HG03558 (cell line): ENCODE measurements at regions not wholly inside any gene's neighbourhood (a gene's known extent, or its start where the extent isn't known, plus 50 kb on each side); places are given as distances from the start of the nearest gene placed in this dataset.
"Not testable (repeated sequence)": the region's sequence is repeated elsewhere in the genome, so short reads cannot be mapped to it uniquely, and the experiment has no call there.

ENCODE experiments used
- ATAC-seq: cut with Tn5 transposase; IDR thresholded peaks from one replicate; pipeline ENCODE4 v1.9.1; 2021; ENCODE audit warnings: moderate number of reproducible peaks; ENCODE audit not compliant: unreplicated experiment; ENCODE audit errors: extremely low read depth

- no peak for ATAC-seq
These were observed 339.1 kb downstream of the SATB1 start for GRCh38 chr3:18086078-18086477.

GRCh38 chr3:18085429-18085828 lies 339.7 kb downstream of the SATB1 start:
- ATAC-seq: no peak

- ATAC-seq: not testable (repeated sequence)
These were observed 340.8 kb upstream of the TBC1D5 start for GRCh38 chr3:18083273-18083590.

GRCh38 chr3:18082551-18083272 lies 340.3 kb upstream of the TBC1D5 start:
- ATAC-seq: no peak

DNA sequence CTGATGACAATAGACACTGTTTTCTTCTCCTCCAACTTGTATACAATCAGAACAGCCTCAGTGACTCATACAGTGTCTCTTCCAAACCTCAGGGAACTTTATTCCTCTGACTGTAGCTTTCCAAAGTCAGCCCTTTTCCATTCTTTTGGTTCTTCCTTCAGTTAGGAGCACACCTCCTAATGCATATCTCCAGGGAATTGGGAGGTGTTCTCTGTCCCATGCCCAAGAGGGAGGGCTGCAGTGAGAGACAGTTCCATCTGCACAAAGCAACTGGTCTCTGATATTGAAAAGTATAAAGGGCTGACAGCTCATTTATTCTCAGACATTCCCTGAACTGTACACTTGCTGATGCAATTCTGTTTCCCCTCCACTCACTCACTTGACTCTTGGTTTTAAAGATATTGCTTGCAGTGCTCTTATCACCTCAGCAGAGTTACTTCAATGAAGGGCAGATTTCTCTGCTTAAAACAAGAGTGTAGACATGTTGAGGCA lies 337.8 kb upstream of the TBC1D5 start:
- ATAC-seq: no peak

DNA sequence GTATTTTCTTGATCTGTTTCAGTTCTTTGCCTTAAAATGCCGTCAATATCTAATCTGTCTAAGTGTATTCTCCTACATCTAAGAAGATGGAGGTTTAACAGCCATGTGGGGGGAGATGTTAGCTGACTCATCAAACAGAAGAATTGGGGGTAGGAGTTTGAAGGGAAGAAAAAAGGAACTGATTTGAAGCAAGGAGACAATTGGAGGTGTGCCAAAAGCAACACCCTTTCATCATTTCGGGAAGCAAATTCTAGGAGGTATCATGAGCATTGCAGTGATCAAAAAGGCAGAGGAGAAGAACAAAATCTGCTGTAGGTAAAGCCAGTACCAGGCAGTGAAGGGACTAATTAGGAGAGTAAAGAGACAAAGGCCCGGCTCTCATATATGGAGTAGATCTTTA lies 337.3 kb upstream of the TBC1D5 start:
- ATAC-seq: no peak

GRCh38 chr3:18079062-18079461 lies 336.6 kb upstream of the TBC1D5 start:
- ATAC-seq: no peak

GRCh38 chr3:18077128-18077840 lies 334.9 kb upstream of the TBC1D5 start:
- no peak for ATAC-seq

GRCh38 chr3:18076301-18076700 lies 333.9 kb upstream of the TBC1D5 start:
- ATAC-seq: no peak

- ATAC-seq: no peak
These were observed 333.4 kb upstream of the TBC1D5 start for GRCh38 chr3:18075799-18076198.

DNA sequence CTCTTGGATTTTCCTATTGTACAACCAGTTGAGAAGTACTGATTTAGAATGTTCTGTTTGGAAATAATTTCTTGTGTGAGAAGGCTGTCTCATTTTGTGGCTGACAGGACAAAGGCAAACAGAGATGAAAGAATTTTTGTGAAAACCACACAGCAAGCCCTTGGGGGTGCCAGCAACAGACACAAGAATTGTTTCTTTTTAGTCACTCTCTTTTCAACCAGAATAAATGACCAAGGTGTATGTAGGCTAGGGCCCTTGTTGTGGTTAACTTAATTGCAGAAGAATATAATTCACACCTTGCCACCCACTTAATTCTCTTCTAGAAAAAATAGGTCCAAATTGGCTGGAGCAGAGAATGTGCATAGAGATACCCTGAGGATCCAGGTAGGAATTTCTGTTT lies 329.4 kb upstream of the TBC1D5 start:
- ATAC-seq: no peak

DNA sequence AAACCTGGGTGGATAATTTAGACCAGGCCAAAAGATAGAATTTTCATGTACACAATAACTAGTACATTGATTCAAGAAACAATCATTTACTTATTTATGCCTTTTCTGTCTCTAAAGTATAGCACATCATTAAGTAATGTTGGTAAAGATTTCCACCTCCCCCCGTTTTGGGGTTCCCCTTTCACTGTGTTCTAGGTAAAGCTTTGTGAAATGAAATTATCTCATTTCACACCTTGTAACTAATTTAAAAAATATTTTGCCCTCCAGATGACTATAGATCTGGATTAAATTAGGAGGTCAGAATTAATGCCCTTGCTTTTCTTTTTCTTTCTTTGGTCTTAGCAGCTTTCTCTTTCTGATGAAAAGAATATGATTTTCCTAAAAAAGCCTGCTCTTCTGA lies 328.5 kb upstream of the TBC1D5 start:
- ATAC-seq: no peak

GRCh38 chr3:18070231-18070630 lies 327.8 kb upstream of the TBC1D5 start:
- no peak for ATAC-seq

DNA sequence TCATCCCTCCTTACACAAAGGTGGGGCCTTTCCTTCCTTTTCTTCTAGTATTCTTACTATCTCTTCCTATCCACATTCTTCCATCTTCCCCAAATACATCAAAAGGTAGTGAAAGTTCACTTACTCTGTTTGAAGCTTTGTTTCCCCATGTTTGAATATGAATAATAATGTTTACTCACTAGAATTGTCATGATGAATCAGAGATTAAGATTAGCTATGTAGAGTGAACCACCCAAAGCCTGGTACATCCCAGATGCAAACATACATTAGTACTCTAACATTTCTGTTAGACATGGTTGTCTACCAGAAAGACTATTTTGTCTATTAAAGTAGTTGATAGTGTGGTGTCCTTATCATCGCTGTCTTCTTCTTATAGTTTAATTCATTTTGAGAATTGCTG lies 327.1 kb upstream of the TBC1D5 start:
- ATAC-seq: no peak

DNA sequence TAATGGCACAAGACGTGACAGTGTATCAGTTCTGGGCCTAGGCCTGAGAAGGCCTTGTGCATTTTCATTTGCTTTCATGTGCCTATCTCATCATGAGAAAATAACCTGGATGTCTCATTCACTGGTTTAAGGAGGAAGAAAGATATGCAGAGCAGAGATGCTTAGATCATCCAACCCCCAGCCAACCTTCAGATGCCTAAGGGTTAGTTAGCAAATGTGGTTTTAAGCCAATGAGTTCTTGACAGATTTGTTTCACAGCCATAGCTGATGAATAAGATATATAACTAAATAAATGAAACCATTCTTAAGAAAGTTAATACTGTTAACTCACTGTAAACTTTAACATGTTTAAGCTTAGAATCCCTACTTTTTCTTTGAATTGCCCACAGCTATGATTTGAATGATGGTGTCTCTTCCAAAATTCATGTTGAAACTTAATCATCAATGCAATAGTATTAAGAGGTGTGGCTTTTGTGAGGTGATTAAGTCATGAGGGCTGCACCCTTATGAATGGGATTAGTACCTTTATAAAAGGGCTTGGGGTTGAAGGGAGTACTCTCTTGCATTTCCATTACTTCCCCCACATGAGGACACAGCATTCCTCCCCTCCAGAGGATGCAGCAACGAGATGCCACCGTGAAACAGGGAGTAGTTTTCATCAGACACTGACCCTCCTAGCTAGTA lies 324.6 kb upstream of the TBC1D5 start:
- no peak for ATAC-seq

GRCh38 chr3:18064586-18064985 lies 322.2 kb upstream of the TBC1D5 start:
- no peak for ATAC-seq

- ATAC-seq: no peak
These were observed 320.2 kb upstream of the TBC1D5 start for GRCh38 chr3:18062657-18063025.

DNA sequence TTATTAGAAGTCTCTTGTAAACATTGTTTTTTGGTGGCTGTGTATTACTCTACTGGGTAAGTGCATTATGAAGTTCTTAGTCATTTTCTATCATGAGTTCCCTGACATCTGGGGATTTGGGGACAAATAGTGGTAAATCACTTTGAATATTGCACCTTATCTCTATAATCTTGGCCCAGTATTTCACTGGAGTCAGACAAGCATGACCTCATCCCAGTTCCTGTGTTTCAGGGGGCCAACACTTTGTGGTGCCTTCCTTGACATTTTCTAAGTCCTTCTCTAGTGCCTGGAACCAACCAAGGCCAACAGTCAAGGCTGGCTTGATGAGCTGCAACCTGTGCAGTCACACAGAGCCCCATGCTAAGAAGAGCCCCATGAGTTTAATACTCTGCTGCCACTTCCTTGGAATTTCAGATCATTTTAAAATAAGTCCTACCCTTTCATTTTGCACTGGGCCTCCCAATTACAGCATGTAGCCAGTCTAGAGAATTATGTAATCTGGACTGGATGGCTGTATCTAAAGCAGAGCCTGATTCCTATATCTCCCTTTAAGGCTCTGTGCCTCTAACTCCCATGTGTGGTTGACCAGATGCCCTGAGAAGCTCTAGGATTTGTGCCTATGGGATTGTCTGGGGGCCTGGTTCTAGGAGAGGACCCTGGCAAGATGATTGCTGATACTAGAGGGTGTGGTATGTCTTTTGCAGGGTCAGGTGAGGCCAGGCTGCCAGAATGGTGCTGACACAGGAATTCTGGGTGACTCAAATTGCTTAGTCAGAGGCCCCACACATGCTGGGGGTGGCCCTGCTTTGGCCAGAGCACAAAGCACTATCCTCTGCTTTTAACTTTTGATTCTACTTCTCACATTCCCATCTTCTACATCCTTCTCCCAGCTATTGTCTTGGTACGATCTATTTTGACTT lies 319.6 kb upstream of the TBC1D5 start:
- no peak for ATAC-seq

GRCh38 chr3:18058666-18059065 lies 316.2 kb upstream of the TBC1D5 start:
- ATAC-seq: no peak

DNA sequence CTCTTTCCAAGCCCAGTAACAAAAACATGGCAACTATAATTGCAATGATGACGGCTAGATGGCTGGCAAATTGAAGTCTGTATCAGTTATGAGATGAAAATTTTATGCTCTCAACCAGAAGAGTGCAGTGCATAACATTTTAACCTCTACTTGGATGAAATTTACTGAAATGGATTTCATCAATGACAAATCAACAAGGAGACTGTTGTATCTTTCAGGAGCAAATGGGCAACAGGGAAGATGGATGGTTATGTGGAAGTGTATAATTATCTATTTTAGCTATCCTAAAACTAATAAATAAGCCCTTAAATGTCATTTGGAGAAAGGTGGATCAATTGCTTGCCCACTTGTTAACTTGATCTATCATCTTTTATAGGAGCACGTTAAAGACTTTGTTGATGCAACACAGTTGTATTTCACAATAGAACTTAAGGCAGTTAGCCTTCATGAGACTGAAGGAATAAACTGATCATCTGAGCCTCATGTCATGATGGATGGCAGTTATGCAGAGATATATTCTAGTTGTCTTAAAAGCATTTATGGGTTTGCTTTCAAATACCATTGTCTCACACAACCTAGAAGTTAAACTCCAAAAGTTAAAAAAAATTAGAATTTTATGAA lies 315.1 kb upstream of the TBC1D5 start:
- no peak for ATAC-seq
